ENCODE measurements at regions not wholly inside any gene's neighbourhood (a gene's known extent, or its start where the extent isn't known, plus 50 kb on each side); places are given as distances from the start of the nearest gene placed in this dataset.
"Not testable (repeated sequence)": the region's sequence is repeated elsewhere in the genome, so short reads cannot be mapped to it uniquely, and the experiment has no call there.

GRCh38 chr1:233722212-233722979 is 108.5 kb downstream of the KCNK1 start:
- DNase-seq = no peak

GRCh38 chr1:233723387-233723786 is 109.5 kb downstream of the KCNK1 start:
- DNase-seq = no peak

GRCh38 chr1:233724131-233724631 is 110.3 kb downstream of the KCNK1 start:
- DNase-seq = not testable (repeated sequence)

- DNase-seq = no peak
Observed at GRCh38 chr1:233725423-233725822, 111.5 kb downstream of the KCNK1 start.

GRCh38 chr1:233728721-233729120 is 114.8 kb downstream of the KCNK1 start:
- no peak for DNase-seq

GRCh38 chr1:233730380-233730779 is 116.5 kb downstream of the KCNK1 start:
- no peak for DNase-seq

GRCh38 chr1:233730809-233731208 is 116.9 kb downstream of the KCNK1 start:
- DNase-seq = no peak

- no peak for DNase-seq
Observed at GRCh38 chr1:233732206-233732605, 118.3 kb downstream of the KCNK1 start.

GRCh38 chr1:233734456-233734855 is 120.5 kb downstream of the KCNK1 start:
- DNase-seq = no peak

GRCh38 chr1:233735331-233735730 is 121.4 kb downstream of the KCNK1 start:
- no peak for DNase-seq

- no peak for DNase-seq
Observed at GRCh38 chr1:233735847-233736246, 121.9 kb downstream of the KCNK1 start.

- no peak for DNase-seq
Observed at GRCh38 chr1:233737341-233737740, 123.4 kb downstream of the KCNK1 start.

- no peak for DNase-seq
Observed at GRCh38 chr1:233738396-233738795, 124.5 kb downstream of the KCNK1 start.

- DNase-seq = no peak
Observed at GRCh38 chr1:233738850-233739249, 124.9 kb downstream of the KCNK1 start.

- no peak for DNase-seq
Observed at GRCh38 chr1:233744779-233745513, 131.0 kb downstream of the KCNK1 start.

GRCh38 chr1:233750139-233750538 is 136.2 kb downstream of the KCNK1 start:
- DNase-seq = no peak

- DNase-seq = no peak
Observed at GRCh38 chr1:233759665-233760064, 144.8 kb upstream of the SLC35F3 start.

GRCh38 chr1:233764304-233764703 is 140.2 kb upstream of the SLC35F3 start:
- DNase-seq = not testable (repeated sequence)

- no peak for DNase-seq
Observed at GRCh38 chr1:233777566-233777965, 126.9 kb upstream of the SLC35F3 start.

GRCh38 chr1:233780049-233780448 is 124.4 kb upstream of the SLC35F3 start:
- no peak for DNase-seq

- no peak for DNase-seq
Observed at GRCh38 chr1:233782937-233783586, 121.4 kb upstream of the SLC35F3 start.

- DNase-seq = no peak
Observed at GRCh38 chr1:233787599-233787998, 116.9 kb upstream of the SLC35F3 start.

- no peak for DNase-seq
Observed at GRCh38 chr1:233788687-233789086, 115.8 kb upstream of the SLC35F3 start.

- DNase-seq = no peak
Observed at GRCh38 chr1:233790121-233790520, 114.4 kb upstream of the SLC35F3 start.

All from NCI-H1105 (cell line).